ENCODE measurements at regions not wholly inside any gene's neighbourhood (a gene's known extent, or its start where the extent isn't known, plus 50 kb on each side); places are given as distances from the start of the nearest gene placed in this dataset.

- in situ Hi-C loops (cut with HindIII; ENCODE audit: low pct_ligation_motif_present, low sequenced_read_pairs) = no loop called here
- TF ChIP-seq, protein P1, sequence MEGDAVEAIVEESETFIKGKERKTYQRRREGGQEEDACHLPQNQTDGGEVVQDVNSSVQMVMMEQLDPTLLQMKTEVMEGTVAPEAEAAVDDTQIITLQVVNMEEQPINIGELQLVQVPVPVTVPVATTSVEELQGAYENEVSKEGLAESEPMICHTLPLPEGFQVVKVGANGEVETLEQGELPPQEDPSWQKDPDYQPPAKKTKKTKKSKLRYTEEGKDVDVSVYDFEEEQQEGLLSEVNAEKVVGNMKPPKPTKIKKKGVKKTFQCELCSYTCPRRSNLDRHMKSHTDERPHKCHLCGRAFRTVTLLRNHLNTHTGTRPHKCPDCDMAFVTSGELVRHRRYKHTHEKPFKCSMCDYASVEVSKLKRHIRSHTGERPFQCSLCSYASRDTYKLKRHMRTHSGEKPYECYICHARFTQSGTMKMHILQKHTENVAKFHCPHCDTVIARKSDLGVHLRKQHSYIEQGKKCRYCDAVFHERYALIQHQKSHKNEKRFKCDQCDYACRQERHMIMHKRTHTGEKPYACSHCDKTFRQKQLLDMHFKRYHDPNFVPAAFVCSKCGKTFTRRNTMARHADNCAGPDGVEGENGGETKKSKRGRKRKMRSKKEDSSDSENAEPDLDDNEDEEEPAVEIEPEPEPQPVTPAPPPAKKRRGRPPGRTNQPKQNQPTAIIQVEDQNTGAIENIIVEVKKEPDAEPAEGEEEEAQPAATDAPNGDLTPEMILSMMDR (IDR thresholded peaks at IDR 0.05; ENCODE audit: low read depth, low read length, missing control alignments) = peak; percentile 89
- peak; percentile 46 for DNase-seq
- Histone ChIP-seq H3K27me3 (replicated peaks) (no peaks in the 10 kb centered on the region), H3K36me3 (replicated peaks) (no peaks in the 10 kb centered on the region), H3K27ac (no peak overlapping the region), H3K4me3 (ENCODE audit: low read depth, low read length) (no peak overlapping the region)
Measured at GRCh38 chr12:62123721-62124203, 136.4 kb upstream of the USP15 start.

- Histone ChIP-seq H3K36me3 (replicated peaks) (no peaks in the 10 kb centered on the region), H3K4me3 (ENCODE audit: low read depth, low read length) (no peak overlapping the region), H3K27ac (no peak overlapping the region), H3K27me3 (replicated peaks) (no peaks in the 10 kb centered on the region)
- no peak for DNase-seq
- TF ChIP-seq, protein P1 (IDR thresholded peaks at IDR 0.05; ENCODE audit: low read depth, low read length, missing control alignments) = no peak
- in situ Hi-C loops (cut with HindIII; ENCODE audit: low pct_ligation_motif_present, low sequenced_read_pairs) = no loop called here
Measured at GRCh38 chr12:62127516-62127915, 132.7 kb upstream of the USP15 start.

GRCh38 chr12:62128175-62128975 lies 131.8 kb upstream of the USP15 start:
- in situ Hi-C loops (cut with HindIII; ENCODE audit: low pct_ligation_motif_present, low sequenced_read_pairs) = no loop called here
- Histone ChIP-seq H3K36me3 (replicated peaks) (no peaks in the 10 kb centered on the region), H3K4me3 (ENCODE audit: low read depth, low read length) (no peak overlapping the region), H3K27me3 (replicated peaks) (no peaks in the 10 kb centered on the region), H3K27ac (no peak overlapping the region)
- no peak for DNase-seq
- TF ChIP-seq, protein P1 (IDR thresholded peaks at IDR 0.05; ENCODE audit: low read depth, low read length, missing control alignments) = no peak

GRCh38 chr12:62129291-62129690 lies 130.9 kb upstream of the USP15 start:
- H3K27ac ChIP-seq = no peak overlapping the region
- H3K36me3 ChIP-seq (replicated peaks) = no peaks in the 10 kb centered on the region
- DNase-seq = no peak
- in situ Hi-C loops (cut with HindIII; ENCODE audit: low pct_ligation_motif_present, low sequenced_read_pairs) = no loop called here
- no peak overlapping the region for H3K4me3 ChIP-seq (ENCODE audit: low read depth, low read length)
- TF ChIP-seq, protein P1 (IDR thresholded peaks at IDR 0.05; ENCODE audit: low read depth, low read length, missing control alignments) = no peak
- no peaks in the 10 kb centered on the region for H3K27me3 ChIP-seq (replicated peaks)

GRCh38 chr12:62130402-62130801 lies 129.8 kb upstream of the USP15 start:
- H3K36me3 ChIP-seq (replicated peaks) = no peaks in the 10 kb centered on the region
- H3K4me3 ChIP-seq (ENCODE audit: low read depth, low read length) = no peak overlapping the region
- no peak overlapping the region for H3K27ac ChIP-seq
- no peak for DNase-seq
- TF ChIP-seq, protein P1 (IDR thresholded peaks at IDR 0.05; ENCODE audit: low read depth, low read length, missing control alignments) = no peak
- in situ Hi-C loops (cut with HindIII; ENCODE audit: low pct_ligation_motif_present, low sequenced_read_pairs) = no loop called here
- H3K27me3 ChIP-seq (replicated peaks) = no peaks in the 10 kb centered on the region

Data from brain microvascular endothelial cell (primary cell).